ENCODE measurements at regions not wholly inside any gene's neighbourhood (a gene's known extent, or its start where the extent isn't known, plus 50 kb on each side); places are given as distances from the start of the nearest gene placed in this dataset.

DNA sequence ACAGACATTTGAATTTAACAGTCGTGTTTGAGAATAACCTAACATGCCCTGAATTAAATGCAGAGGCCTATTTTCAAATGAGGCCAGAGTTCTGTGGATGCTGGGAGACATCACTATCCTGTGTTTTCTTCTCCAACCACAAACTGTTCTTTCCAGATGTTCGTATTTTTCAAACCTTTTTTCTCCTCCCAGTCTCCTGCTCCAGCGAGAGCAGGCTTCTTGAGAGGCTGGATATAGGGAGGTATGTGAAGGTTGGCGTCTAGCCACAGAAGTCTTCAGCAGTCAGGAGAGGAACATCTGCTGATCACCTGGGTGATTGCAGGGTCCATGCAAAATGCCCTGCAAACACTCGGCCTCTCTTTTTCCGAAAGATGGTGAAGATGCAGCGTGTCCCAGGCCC is 126.3 kb downstream of the C11orf91 start:
- TF ChIP-seq POLR2A (IDR thresholded peaks at IDR 0.05), result no peak
- TF ChIP-seq, protein P1, sequence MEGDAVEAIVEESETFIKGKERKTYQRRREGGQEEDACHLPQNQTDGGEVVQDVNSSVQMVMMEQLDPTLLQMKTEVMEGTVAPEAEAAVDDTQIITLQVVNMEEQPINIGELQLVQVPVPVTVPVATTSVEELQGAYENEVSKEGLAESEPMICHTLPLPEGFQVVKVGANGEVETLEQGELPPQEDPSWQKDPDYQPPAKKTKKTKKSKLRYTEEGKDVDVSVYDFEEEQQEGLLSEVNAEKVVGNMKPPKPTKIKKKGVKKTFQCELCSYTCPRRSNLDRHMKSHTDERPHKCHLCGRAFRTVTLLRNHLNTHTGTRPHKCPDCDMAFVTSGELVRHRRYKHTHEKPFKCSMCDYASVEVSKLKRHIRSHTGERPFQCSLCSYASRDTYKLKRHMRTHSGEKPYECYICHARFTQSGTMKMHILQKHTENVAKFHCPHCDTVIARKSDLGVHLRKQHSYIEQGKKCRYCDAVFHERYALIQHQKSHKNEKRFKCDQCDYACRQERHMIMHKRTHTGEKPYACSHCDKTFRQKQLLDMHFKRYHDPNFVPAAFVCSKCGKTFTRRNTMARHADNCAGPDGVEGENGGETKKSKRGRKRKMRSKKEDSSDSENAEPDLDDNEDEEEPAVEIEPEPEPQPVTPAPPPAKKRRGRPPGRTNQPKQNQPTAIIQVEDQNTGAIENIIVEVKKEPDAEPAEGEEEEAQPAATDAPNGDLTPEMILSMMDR (IDR thresholded peaks at IDR 0.05), result no peak

Measured in heart left ventricle (tissue), 13 donors.